ENCODE measurements at regions not wholly inside any gene's neighbourhood (a gene's known extent, or its start where the extent isn't known, plus 50 kb on each side); places are given as distances from the start of the nearest gene placed in this dataset.

- TF ChIP-seq CTCF (IDR thresholded peaks at IDR 0.05; ENCODE audit: borderline replicate concordance, insufficient read depth, low read depth, low read length), result no peak
- no peak overlapping the region for H3K4me3 ChIP-seq (ENCODE audit: low read depth, low read length)
Measured at GRCh38 chr3:107884719-107885460, 205.9 kb downstream of the CD47 start.

- no peak for TF ChIP-seq CTCF (IDR thresholded peaks at IDR 0.05; ENCODE audit: borderline replicate concordance, insufficient read depth, low read depth, low read length)
Measured at GRCh38 chr3:107884028-107884427, 206.8 kb downstream of the CD47 start.

GRCh38 chr3:107882881-107883280, 207.9 kb downstream of the CD47 start:
- no peak for TF ChIP-seq CTCF (IDR thresholded peaks at IDR 0.05; ENCODE audit: borderline replicate concordance, insufficient read depth, low read depth, low read length)
- H3K4me3 ChIP-seq (ENCODE audit: low read depth, low read length), result no peak overlapping the region

More at GRCh38 chr3:107884028-107884427, 206.8 kb downstream of the CD47 start:
- no peak overlapping the region for H3K4me3 ChIP-seq (ENCODE audit: low read depth, low read length)

GRCh38 chr3:107882261-107882660, 208.6 kb downstream of the CD47 start:
- no peak overlapping the region for H3K4me3 ChIP-seq (ENCODE audit: low read depth, low read length)
- TF ChIP-seq CTCF (IDR thresholded peaks at IDR 0.05; ENCODE audit: borderline replicate concordance, insufficient read depth, low read depth, low read length), result no peak

- H3K4me3 ChIP-seq (ENCODE audit: low read depth, low read length), result no peak overlapping the region
- TF ChIP-seq CTCF (IDR thresholded peaks at IDR 0.05; ENCODE audit: borderline replicate concordance, insufficient read depth, low read depth, low read length), result no peak
Measured at GRCh38 chr3:107881509-107881908, 209.3 kb downstream of the CD47 start.

GRCh38 chr3:107880702-107881101, 210.1 kb downstream of the CD47 start:
- H3K4me3 ChIP-seq (ENCODE audit: low read depth, low read length), result no peak overlapping the region
- no peak for TF ChIP-seq CTCF (IDR thresholded peaks at IDR 0.05; ENCODE audit: borderline replicate concordance, insufficient read depth, low read depth, low read length)

GRCh38 chr3:107877936-107878335, 212.9 kb downstream of the CD47 start:
- TF ChIP-seq CTCF (IDR thresholded peaks at IDR 0.05; ENCODE audit: borderline replicate concordance, insufficient read depth, low read depth, low read length), result no peak
- H3K4me3 ChIP-seq (ENCODE audit: low read depth, low read length), result no peak overlapping the region

Data from GM12875 (cell line).